ENCODE measurements at regions not wholly inside any gene's neighbourhood (a gene's known extent, or its start where the extent isn't known, plus 50 kb on each side); places are given as distances from the start of the nearest gene placed in this dataset.

DNA sequence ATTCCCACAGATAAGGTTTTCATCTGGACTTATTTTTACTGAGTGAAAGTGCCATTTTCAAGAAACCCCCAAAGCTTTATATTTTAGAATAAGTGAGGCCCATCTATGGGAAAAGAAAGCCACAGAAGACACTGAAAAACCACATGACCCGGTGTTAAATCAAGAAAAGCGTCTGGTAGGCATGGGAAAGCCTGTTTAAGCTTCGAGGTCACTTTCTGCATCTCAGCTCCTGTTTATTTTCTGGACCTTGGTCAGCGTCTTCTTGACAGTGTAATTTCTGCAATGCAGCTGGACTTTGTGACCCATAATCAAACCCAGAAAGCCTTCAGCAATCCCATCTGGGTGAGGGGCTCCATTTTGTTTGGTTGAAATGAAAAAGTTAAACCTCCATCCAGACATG lies 59.6 kb upstream of the NEDD9 start:
- no peak for TF ChIP-seq PPARA (CRISPR knock-in tag; IDR thresholded peaks at IDR 0.05; ENCODE audit: borderline replicate concordance)
- no peak for TF ChIP-seq ZNF70 (CRISPR knock-in tag; IDR thresholded peaks at IDR 0.05)
